ENCODE measurements at regions not wholly inside any gene's neighbourhood (a gene's known extent, or its start where the extent isn't known, plus 50 kb on each side); places are given as distances from the start of the nearest gene placed in this dataset.

DNA sequence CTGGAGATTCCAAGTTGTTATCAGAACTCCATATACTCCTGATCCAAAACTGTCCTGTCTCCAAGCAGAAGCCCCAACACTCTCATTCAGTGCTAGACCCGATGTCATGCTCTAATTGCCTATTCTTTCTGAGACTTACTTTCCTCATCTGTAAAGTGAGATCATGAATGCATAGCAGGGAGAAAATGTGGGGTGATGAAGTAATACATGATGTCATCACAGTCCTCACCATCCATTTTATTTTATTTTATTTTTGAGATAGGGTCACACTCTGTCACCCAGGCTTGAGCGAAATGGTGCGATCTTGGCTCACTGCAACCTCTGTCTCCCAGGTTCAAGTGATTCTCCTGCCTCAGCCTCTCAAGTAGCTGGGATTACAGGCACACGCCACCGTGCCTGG, 1554.0 kb upstream of the ADGRL3 start:
- 96% methylated on average over 5 of the region's 5 CpGs for WGBS
- H3K4me1 ChIP-seq, result no peaks in the 10 kb centered on the region
- H3K9me3 ChIP-seq, result no peaks in the 10 kb centered on the region
- no peaks in the 10 kb centered on the region for H3K27me3 ChIP-seq
- DNase-seq (ENCODE audit: low spot score in 2 of 2), result no peak
- H3K36me3 ChIP-seq, result no peaks in the 10 kb centered on the region
- no peak overlapping the region for H3K27ac ChIP-seq
- no peak overlapping the region for H3K4me3 ChIP-seq
- TF ChIP-seq POLR2A (IDR thresholded peaks at IDR 0.05) (no peak), POLR2AphosphoS5 (IDR thresholded peaks at IDR 0.05) (no peak), EP300 (IDR thresholded peaks at IDR 0.05) (no peak)
- TF ChIP-seq, protein P1, sequence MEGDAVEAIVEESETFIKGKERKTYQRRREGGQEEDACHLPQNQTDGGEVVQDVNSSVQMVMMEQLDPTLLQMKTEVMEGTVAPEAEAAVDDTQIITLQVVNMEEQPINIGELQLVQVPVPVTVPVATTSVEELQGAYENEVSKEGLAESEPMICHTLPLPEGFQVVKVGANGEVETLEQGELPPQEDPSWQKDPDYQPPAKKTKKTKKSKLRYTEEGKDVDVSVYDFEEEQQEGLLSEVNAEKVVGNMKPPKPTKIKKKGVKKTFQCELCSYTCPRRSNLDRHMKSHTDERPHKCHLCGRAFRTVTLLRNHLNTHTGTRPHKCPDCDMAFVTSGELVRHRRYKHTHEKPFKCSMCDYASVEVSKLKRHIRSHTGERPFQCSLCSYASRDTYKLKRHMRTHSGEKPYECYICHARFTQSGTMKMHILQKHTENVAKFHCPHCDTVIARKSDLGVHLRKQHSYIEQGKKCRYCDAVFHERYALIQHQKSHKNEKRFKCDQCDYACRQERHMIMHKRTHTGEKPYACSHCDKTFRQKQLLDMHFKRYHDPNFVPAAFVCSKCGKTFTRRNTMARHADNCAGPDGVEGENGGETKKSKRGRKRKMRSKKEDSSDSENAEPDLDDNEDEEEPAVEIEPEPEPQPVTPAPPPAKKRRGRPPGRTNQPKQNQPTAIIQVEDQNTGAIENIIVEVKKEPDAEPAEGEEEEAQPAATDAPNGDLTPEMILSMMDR (IDR thresholded peaks at IDR 0.05), result no peak

DNA sequence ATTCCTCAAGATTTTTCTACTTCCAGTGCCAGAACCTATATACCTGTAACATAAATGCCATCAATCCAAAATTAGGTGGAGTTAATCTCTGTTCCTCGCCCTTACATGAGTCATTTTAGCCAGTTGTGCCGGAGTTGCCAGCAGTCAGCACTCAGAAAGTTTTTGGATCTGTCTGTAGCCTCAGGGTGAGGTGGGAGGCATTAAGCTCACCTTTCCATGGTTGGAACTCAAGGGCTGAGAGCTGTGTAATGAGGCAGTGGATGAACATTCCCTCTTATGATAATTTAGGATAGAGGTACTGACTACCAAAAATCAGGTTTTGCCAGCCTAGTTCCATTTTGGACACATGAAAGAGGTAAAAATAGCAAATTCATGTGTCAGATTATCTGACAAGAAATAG, 1553.1 kb upstream of the ADGRL3 start:
- no peak overlapping the region for H3K27ac ChIP-seq
- H3K9me3 ChIP-seq, result no peaks in the 10 kb centered on the region
- no peak overlapping the region for H3K4me3 ChIP-seq
- 47% methylated on average over 2 of the region's 2 CpGs for WGBS
- H3K36me3 ChIP-seq, result no peaks in the 10 kb centered on the region
- TF ChIP-seq EP300 (IDR thresholded peaks at IDR 0.05), result no peak
- TF ChIP-seq POLR2A (IDR thresholded peaks at IDR 0.05), result no peak
- no peak for TF ChIP-seq POLR2AphosphoS5 (IDR thresholded peaks at IDR 0.05)
- TF ChIP-seq, protein P1 (IDR thresholded peaks at IDR 0.05), result no peak
- H3K27me3 ChIP-seq, result no peaks in the 10 kb centered on the region
- DNase-seq (ENCODE audit: low spot score in 2 of 2), result no peak
- no peaks in the 10 kb centered on the region for H3K4me1 ChIP-seq

DNA sequence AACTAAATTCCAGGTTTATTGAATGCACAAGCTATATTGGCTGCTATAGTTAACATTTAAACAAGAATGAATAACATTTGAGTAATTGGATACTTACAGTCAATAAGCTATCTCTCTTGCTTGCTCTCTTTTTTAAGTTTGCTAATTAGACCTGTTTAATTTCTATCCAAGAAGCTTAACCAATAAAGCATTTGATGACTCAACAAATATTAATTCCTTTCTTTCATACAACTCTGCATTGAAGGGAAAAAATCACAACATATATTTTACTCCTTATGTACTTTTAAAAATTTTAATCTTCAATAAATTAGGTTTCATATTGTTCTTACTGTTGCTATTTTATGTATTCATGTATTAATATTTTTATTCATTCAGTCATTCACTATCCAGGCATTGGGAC, 1552.6 kb upstream of the ADGRL3 start:
- no peaks in the 10 kb centered on the region for H3K36me3 ChIP-seq

DNA sequence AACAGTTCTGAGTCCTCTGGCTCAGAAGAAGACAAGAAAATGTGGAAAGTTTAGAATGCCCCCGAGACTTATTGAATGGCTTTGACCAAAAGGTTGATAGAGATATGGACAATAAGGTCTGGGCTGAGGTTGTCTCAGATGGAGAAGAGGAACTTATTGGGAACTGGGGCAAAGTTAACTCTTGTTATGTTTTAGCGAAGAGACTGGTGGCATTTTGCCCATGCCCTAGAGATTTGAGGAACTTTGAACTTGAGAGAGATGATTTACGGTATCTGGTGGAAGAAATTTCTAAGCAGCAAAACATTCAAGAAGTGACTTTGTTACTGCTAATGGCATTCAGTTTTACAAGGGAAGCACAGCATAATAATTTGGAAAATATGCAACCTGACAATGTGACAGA, 1549.3 kb upstream of the ADGRL3 start:
- no peaks in the 10 kb centered on the region for H3K27me3 ChIP-seq
- no peaks in the 10 kb centered on the region for H3K36me3 ChIP-seq
- no peak for DNase-seq (ENCODE audit: low spot score in 2 of 2)
- H3K4me1 ChIP-seq, result no peaks in the 10 kb centered on the region
- WGBS, result 70% methylated on average over 3 of the region's 3 CpGs
- no peaks in the 10 kb centered on the region for H3K9me3 ChIP-seq
- TF ChIP-seq POLR2A (IDR thresholded peaks at IDR 0.05) (no peak), EP300 (IDR thresholded peaks at IDR 0.05) (no peak), POLR2AphosphoS5 (IDR thresholded peaks at IDR 0.05) (no peak)
- TF ChIP-seq, protein P1 (IDR thresholded peaks at IDR 0.05), result no peak
- H3K4me3 ChIP-seq, result no peak overlapping the region
- no peak overlapping the region for H3K27ac ChIP-seq

More for the DNA sequence above, 1552.6 kb upstream of the ADGRL3 start:
- H3K27ac ChIP-seq, result no peak overlapping the region
- no peaks in the 10 kb centered on the region for H3K4me1 ChIP-seq
- H3K27me3 ChIP-seq, result no peaks in the 10 kb centered on the region
- TF ChIP-seq POLR2A (IDR thresholded peaks at IDR 0.05), result no peak
- no peak for TF ChIP-seq EP300 (IDR thresholded peaks at IDR 0.05)
- TF ChIP-seq POLR2AphosphoS5 (IDR thresholded peaks at IDR 0.05), result no peak
- TF ChIP-seq, protein P1 (IDR thresholded peaks at IDR 0.05), result no peak
- H3K4me3 ChIP-seq, result no peak overlapping the region
- no peaks in the 10 kb centered on the region for H3K9me3 ChIP-seq
- DNase-seq (ENCODE audit: low spot score in 2 of 2), result no peak

DNA sequence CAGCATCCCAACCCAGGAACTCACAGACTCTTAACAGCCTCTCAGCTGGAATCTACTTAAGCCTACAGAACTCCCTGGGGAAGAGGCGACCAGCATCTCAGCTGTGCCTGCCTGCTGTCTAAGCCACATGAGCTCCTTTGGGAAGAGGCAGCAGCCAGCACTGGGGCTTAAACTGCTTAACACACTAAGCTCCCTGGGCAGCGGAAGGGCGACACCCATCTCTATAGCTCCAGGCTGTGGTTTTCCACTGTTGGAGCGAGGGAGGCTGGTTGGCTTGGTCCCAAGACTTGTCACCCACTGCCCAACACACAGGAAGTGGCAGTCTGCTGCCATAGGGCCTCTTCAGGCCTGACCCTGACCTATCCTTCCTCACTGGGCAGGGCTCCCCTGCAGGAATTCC, 1544.1 kb upstream of the ADGRL3 start:
- H3K9me3 ChIP-seq, result no peaks in the 10 kb centered on the region
- DNase-seq (ENCODE audit: low spot score in 2 of 2), result no peak
- H3K4me1 ChIP-seq, result no peaks in the 10 kb centered on the region
- no peak overlapping the region for H3K27ac ChIP-seq
- TF ChIP-seq POLR2A (IDR thresholded peaks at IDR 0.05) (no peak), EP300 (IDR thresholded peaks at IDR 0.05) (no peak), POLR2AphosphoS5 (IDR thresholded peaks at IDR 0.05) (no peak)
- TF ChIP-seq, protein P1 (IDR thresholded peaks at IDR 0.05), result no peak
- H3K36me3 ChIP-seq, result no peaks in the 10 kb centered on the region
- no peaks in the 10 kb centered on the region for H3K27me3 ChIP-seq
- 73% methylated on average over 4 of the region's 4 CpGs for WGBS
- no peak overlapping the region for H3K4me3 ChIP-seq
